MM.1S (cell line): ENCODE measurements at regions not wholly inside any gene's neighbourhood (a gene's known extent, or its start where the extent isn't known, plus 50 kb on each side); places are given as distances from the start of the nearest gene placed in this dataset.

Source experiments
- CTCF ChIP-seq: fragments of 300-600 bp; sonication (generic); IDR thresholded peaks from 2 replicates; pipeline ENCODE4 v1.5.1; 2016; ENCODE audit warnings: antibody characterized with exemption, low read length, mixed read lengths
- EZH2 ChIP-seq: fragments of 300-600 bp; sonication (generic); optimal IDR thresholded peaks from 2 replicates; pipeline ENCODE3; 2017; ENCODE audit warnings: low read depth, mild to moderate bottlenecking, antibody characterized with exemption, low read length, mixed read lengths
- EZH2phosphoT487 ChIP-seq: fragments of 300-600 bp; sonication (generic); IDR thresholded peaks from 2 replicates; pipeline ENCODE4 v1.6.1; 2018; ENCODE audit warnings: antibody characterized with exemption, low read length

GRCh38 chr18:43534511-43534910 lies 257.2 kb upstream of the SYT4 start:
- TF ChIP-seq CTCF = no peak
- TF ChIP-seq EZH2 = no peak
- TF ChIP-seq EZH2phosphoT487 = no peak
